SK-N-SH (cell line): ENCODE measurements at regions not wholly inside any gene's neighbourhood (a gene's known extent, or its start where the extent isn't known, plus 50 kb on each side); places are given as distances from the start of the nearest gene placed in this dataset.

Experiments
- CTCF ChIP-seq: fragments of 200-600 bp; sonication (generic); IDR thresholded peaks from 2 replicates; pipeline ENCODE4 v1.6.1; 2017; ENCODE audit warnings: antibody characterized with exemption, mild to moderate bottlenecking, moderate library complexity
- EP300 ChIP-seq, 2 experiments: IDR thresholded peaks; 2 replicates each; pipeline versions ENCODE4 v1.4.0 to v1.6.1; 2012; ENCODE audit warnings: borderline replicate concordance in 1 of 2, low read depth in 1 of 2, low read length in 1 of 2
- GABPA ChIP-seq: IDR thresholded peaks from 2 replicates; pipeline ENCODE4 v1.4.0; 2012; ENCODE audit warnings: low read depth, mild to moderate bottlenecking
- MAX ChIP-seq: IDR thresholded peaks from 2 replicates; pipeline ENCODE4 v1.4.0; 2012; ENCODE audit warnings: low read depth
- MXI1 ChIP-seq: IDR thresholded peaks from 2 replicates; pipeline ENCODE4 v1.6.1; 2012; ENCODE audit warnings: mild to moderate bottlenecking, low read depth, low read length, improper control_type of control experiment

GRCh38 chr5:40384782-40385390, 294.8 kb upstream of the PTGER4 start:
- no peak for TF ChIP-seq EP300 (IDR thresholded peaks at IDR 0.05; ENCODE audit: borderline replicate concordance in 1 of 2, low read depth in 1 of 2, low read length in 1 of 2)
- no peak for TF ChIP-seq CTCF
- TF ChIP-seq MXI1 = no peak
- no peak for TF ChIP-seq GABPA
- no peak for TF ChIP-seq MAX
